ENCODE measurements at regions not wholly inside any gene's neighbourhood (a gene's known extent, or its start where the extent isn't known, plus 50 kb on each side); places are given as distances from the start of the nearest gene placed in this dataset.

DNA sequence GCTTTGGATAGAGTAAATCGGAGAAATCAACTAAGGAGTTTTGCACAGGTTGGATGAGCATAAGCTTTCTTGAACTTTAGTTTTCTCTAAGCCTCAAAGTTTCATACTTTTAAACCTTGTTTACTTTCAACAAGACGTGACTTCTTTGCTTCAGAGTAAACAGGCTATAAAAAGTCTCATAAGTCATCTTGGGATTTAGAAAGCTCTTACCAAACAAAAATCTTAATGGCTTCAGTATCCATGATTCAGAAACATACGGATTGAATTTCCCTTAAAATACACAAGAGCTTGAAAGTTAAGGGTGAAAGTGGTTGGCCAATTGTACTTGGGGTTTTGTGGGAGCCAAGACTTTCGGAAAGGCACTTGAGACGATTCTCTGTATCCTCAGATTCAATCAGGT lies 270.9 kb upstream of the ANKH start:
- intact Hi-C loops (cut with DNase I): no loop called here
- Histone ChIP-seq H3K27me3 (no peaks in the 10 kb centered on the region), H3K9me3 (no peaks in the 10 kb centered on the region), H3K27ac (no peak overlapping the region), H3K36me3 (no peaks in the 10 kb centered on the region), H3K4me1 (no peaks in the 10 kb centered on the region), H3K4me3 (no peak overlapping the region)
- TF ChIP-seq, protein P1, sequence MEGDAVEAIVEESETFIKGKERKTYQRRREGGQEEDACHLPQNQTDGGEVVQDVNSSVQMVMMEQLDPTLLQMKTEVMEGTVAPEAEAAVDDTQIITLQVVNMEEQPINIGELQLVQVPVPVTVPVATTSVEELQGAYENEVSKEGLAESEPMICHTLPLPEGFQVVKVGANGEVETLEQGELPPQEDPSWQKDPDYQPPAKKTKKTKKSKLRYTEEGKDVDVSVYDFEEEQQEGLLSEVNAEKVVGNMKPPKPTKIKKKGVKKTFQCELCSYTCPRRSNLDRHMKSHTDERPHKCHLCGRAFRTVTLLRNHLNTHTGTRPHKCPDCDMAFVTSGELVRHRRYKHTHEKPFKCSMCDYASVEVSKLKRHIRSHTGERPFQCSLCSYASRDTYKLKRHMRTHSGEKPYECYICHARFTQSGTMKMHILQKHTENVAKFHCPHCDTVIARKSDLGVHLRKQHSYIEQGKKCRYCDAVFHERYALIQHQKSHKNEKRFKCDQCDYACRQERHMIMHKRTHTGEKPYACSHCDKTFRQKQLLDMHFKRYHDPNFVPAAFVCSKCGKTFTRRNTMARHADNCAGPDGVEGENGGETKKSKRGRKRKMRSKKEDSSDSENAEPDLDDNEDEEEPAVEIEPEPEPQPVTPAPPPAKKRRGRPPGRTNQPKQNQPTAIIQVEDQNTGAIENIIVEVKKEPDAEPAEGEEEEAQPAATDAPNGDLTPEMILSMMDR (IDR thresholded peaks at IDR 0.05): no peak
- no peak for ATAC-seq
- no peak for DNase-seq

DNA sequence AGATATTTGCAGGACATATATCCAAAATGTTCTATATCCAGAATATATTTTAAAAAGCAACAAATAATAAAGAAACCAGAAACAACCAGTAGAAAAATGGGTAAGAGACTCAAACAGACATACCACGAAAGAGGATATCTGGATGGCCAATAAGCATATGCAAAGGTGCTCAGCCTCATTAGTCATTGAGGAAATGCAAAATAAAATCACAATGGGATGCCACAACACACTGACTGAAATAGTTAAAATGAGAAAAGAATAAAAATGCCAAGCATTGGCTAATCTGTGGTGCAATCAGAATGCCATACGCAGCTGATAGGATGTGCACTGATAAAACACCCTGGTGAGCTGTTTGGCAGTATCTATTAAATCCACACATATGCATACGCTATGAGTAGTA lies 265.8 kb upstream of the ANKH start:
- intact Hi-C loops (cut with DNase I): no loop called here
- H3K4me3 ChIP-seq: no peak overlapping the region
- H3K27me3 ChIP-seq: no peaks in the 10 kb centered on the region
- no peak overlapping the region for H3K27ac ChIP-seq
- ATAC-seq (no peak), DNase-seq (no peak)
- H3K9me3 ChIP-seq: no peaks in the 10 kb centered on the region
- TF ChIP-seq, protein P1 (IDR thresholded peaks at IDR 0.05): no peak
- H3K36me3 ChIP-seq: no peaks in the 10 kb centered on the region
- no peaks in the 10 kb centered on the region for H3K4me1 ChIP-seq

GRCh38 chr5:15135661-15136060 lies 264.1 kb upstream of the ANKH start:
- Histone ChIP-seq H3K36me3 (no peaks in the 10 kb centered on the region), H3K27ac (no peak overlapping the region), H3K4me3 (no peak overlapping the region), H3K9me3 (no peaks in the 10 kb centered on the region), H3K27me3 (no peaks in the 10 kb centered on the region), H3K4me1 (no peaks in the 10 kb centered on the region)
- TF ChIP-seq, protein P1 (IDR thresholded peaks at IDR 0.05): no peak
- DNase-seq (no peak), ATAC-seq (no peak)
- intact Hi-C loops (cut with DNase I): no loop called here

- TF ChIP-seq, protein P1 (IDR thresholded peaks at IDR 0.05): no peak
- Histone ChIP-seq H3K36me3 (no peaks in the 10 kb centered on the region), H3K27me3 (no peaks in the 10 kb centered on the region), H3K4me3 (no peak overlapping the region), H3K9me3 (no peaks in the 10 kb centered on the region), H3K4me1 (no peaks in the 10 kb centered on the region), H3K27ac (no peak overlapping the region)
- DNase-seq (no peak), ATAC-seq (no peak)
- intact Hi-C loops (cut with DNase I): no loop called here
Measured at GRCh38 chr5:15133456-15133965, 261.9 kb upstream of the ANKH start.

DNA sequence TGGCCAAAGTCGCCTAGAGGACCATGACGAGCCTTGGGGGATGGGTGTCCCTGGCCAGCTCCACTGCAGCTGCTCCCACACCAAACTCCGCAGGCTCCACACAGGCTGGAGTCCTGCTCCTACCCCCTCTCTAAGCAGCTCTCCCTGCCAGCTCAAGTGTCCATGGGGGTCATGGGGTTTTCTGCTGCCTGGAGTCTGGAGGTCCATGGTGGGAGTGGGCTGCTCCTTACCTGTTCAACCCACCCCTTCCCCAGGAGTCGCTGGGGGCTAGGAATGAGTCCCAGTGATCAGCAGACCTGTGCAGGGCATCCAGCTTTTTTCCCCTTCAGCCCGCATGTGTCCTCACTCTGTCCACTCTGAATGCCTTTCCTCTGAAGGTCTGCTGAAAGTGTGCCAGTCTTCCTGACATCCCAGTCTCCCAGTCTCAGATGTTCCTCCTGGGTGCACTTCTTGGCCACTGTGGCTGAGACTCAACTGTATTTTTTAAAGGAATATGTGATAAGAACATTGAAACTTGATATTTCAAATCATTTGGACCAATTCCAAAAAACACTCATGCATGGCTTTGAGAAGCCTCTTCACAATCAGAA lies 261.3 kb upstream of the ANKH start:
- Histone ChIP-seq H3K36me3 (no peaks in the 10 kb centered on the region), H3K27ac (no peak overlapping the region), H3K4me3 (no peak overlapping the region), H3K27me3 (no peaks in the 10 kb centered on the region), H3K4me1 (no peaks in the 10 kb centered on the region), H3K9me3 (no peaks in the 10 kb centered on the region)
- peak in 1 of 4 donors; percentile 5 for DNase-seq
- intact Hi-C loops (cut with DNase I): no loop called here
- TF ChIP-seq, protein P1 (IDR thresholded peaks at IDR 0.05): no peak
- no peak for ATAC-seq

All from left lung (tissue), 4 donors.